ENCODE measurements at regions not wholly inside any gene's neighbourhood (a gene's known extent, or its start where the extent isn't known, plus 50 kb on each side); places are given as distances from the start of the nearest gene placed in this dataset.

GRCh38 chr3:22893644-22894325, 309.3 kb upstream of the UBE2E2 start:
- H3K9me3 Mint-ChIP-seq: no peaks in the 10 kb centered on the region
- H3K36me3 ChIP-seq (ENCODE audit: insufficient read depth, low read length): no peaks in the 10 kb centered on the region
- no peaks in the 10 kb centered on the region for H3K4me1 Mint-ChIP-seq (ENCODE audit: low read depth)
- H3K4me3 ChIP-seq (ENCODE audit: low read length): no peak overlapping the region
- intact Hi-C loops (cut with DNase I, micrococcal nuclease): no loop called here
- POLR2A ChIA-PET: no interaction called here
- no peak overlapping the region for H3K27ac Mint-ChIP-seq
- no peaks in the 10 kb centered on the region for H3K27me3 ChIP-seq (ENCODE audit: control insufficient read depth in 1 of 2, insufficient read depth in 2 of 2, low read length in 2 of 2)
- no peak overlapping the region for H3K4me3 Mint-ChIP-seq
- no peak for DNase-seq
- ATAC-seq (ENCODE audit: poor library complexity): no peak
- no peaks in the 10 kb centered on the region for H3K27me3 Mint-ChIP-seq
- H3K9me3 ChIP-seq (ENCODE audit: control insufficient read depth in 1 of 2, insufficient read depth in 1 of 2, low read length in 2 of 2): no peaks in the 10 kb centered on the region
- TF ChIP-seq, protein P1, sequence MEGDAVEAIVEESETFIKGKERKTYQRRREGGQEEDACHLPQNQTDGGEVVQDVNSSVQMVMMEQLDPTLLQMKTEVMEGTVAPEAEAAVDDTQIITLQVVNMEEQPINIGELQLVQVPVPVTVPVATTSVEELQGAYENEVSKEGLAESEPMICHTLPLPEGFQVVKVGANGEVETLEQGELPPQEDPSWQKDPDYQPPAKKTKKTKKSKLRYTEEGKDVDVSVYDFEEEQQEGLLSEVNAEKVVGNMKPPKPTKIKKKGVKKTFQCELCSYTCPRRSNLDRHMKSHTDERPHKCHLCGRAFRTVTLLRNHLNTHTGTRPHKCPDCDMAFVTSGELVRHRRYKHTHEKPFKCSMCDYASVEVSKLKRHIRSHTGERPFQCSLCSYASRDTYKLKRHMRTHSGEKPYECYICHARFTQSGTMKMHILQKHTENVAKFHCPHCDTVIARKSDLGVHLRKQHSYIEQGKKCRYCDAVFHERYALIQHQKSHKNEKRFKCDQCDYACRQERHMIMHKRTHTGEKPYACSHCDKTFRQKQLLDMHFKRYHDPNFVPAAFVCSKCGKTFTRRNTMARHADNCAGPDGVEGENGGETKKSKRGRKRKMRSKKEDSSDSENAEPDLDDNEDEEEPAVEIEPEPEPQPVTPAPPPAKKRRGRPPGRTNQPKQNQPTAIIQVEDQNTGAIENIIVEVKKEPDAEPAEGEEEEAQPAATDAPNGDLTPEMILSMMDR (IDR thresholded peaks at IDR 0.05): no peak
- H3K36me3 Mint-ChIP-seq (ENCODE audit: low read depth): no peaks in the 10 kb centered on the region
- no peak overlapping the region for H3K27ac ChIP-seq (ENCODE audit: low read depth in 1 of 2, low read length in 2 of 2)
- H3K4me1 ChIP-seq (ENCODE audit: insufficient read depth, low read length): no peaks in the 10 kb centered on the region
- CTCF ChIA-PET: no interaction called here

- Mint-ChIP-seq H3K9me3 (no peaks in the 10 kb centered on the region), H3K4me1 (ENCODE audit: low read depth) (no peaks in the 10 kb centered on the region), H3K4me3 (no peak overlapping the region), H3K36me3 (ENCODE audit: low read depth) (no peaks in the 10 kb centered on the region), H3K27ac (no peak overlapping the region), H3K27me3 (no peaks in the 10 kb centered on the region)
- no peaks in the 10 kb centered on the region for H3K27me3 ChIP-seq (ENCODE audit: control insufficient read depth in 1 of 2, insufficient read depth in 2 of 2, low read length in 2 of 2)
- ATAC-seq (ENCODE audit: poor library complexity): no peak
- TF ChIP-seq, protein P1 (IDR thresholded peaks at IDR 0.05): no peak
- no peak for DNase-seq
- CTCF ChIA-PET: no interaction called here
- no peak overlapping the region for H3K27ac ChIP-seq (ENCODE audit: low read depth in 1 of 2, low read length in 2 of 2)
- intact Hi-C loops (cut with DNase I, micrococcal nuclease): no loop called here
- no peaks in the 10 kb centered on the region for H3K36me3 ChIP-seq (ENCODE audit: insufficient read depth, low read length)
- H3K4me1 ChIP-seq (ENCODE audit: insufficient read depth, low read length): no peaks in the 10 kb centered on the region
- POLR2A ChIA-PET: no interaction called here
- no peak overlapping the region for H3K4me3 ChIP-seq (ENCODE audit: low read length)
- H3K9me3 ChIP-seq (ENCODE audit: control insufficient read depth in 1 of 2, insufficient read depth in 1 of 2, low read length in 2 of 2): no peaks in the 10 kb centered on the region
Measured at GRCh38 chr3:22894865-22895264, 308.3 kb upstream of the UBE2E2 start.

GRCh38 chr3:22895671-22896070, 307.5 kb upstream of the UBE2E2 start:
- POLR2A ChIA-PET: no interaction called here
- CTCF ChIA-PET: no interaction called here
- Histone ChIP-seq H3K9me3 (ENCODE audit: control insufficient read depth in 1 of 2, insufficient read depth in 1 of 2, low read length in 2 of 2) (no peaks in the 10 kb centered on the region), H3K4me3 (ENCODE audit: low read length) (no peak overlapping the region), H3K36me3 (ENCODE audit: insufficient read depth, low read length) (no peaks in the 10 kb centered on the region), H3K4me1 (ENCODE audit: insufficient read depth, low read length) (no peaks in the 10 kb centered on the region), H3K27me3 (ENCODE audit: control insufficient read depth in 1 of 2, insufficient read depth in 2 of 2, low read length in 2 of 2) (no peaks in the 10 kb centered on the region), H3K27ac (ENCODE audit: low read depth in 1 of 2, low read length in 2 of 2) (no peak overlapping the region)
- intact Hi-C loops (cut with DNase I, micrococcal nuclease): no loop called here
- H3K4me3 Mint-ChIP-seq: no peak overlapping the region
- ATAC-seq (ENCODE audit: poor library complexity): no peak
- no peaks in the 10 kb centered on the region for H3K27me3 Mint-ChIP-seq
- no peaks in the 10 kb centered on the region for H3K4me1 Mint-ChIP-seq (ENCODE audit: low read depth)
- TF ChIP-seq, protein P1 (IDR thresholded peaks at IDR 0.05): no peak
- DNase-seq: no peak
- no peaks in the 10 kb centered on the region for H3K36me3 Mint-ChIP-seq (ENCODE audit: low read depth)
- H3K9me3 Mint-ChIP-seq: peaks cover under 1% of the 10 kb centered on the region
- no peak overlapping the region for H3K27ac Mint-ChIP-seq

Measured in CD4-positive, alpha-beta T cell (primary cell).